Astrocyte (in vitro differentiated cells and primary cell): ENCODE measurements at regions not wholly inside any gene's neighbourhood (a gene's known extent, or its start where the extent isn't known, plus 50 kb on each side); places are given as distances from the start of the nearest gene placed in this dataset.

Experiments
- CTCF ChIP-seq: IDR thresholded peaks from 2 replicates; pipeline ENCODE4 v1.5.1; 2011; ENCODE audit warnings: low read depth, mild to moderate bottlenecking, inconsistent platforms, low read length, moderate library complexity; ENCODE audit not compliant: insufficient read depth
- EZH2 ChIP-seq: IDR thresholded peaks from 2 replicates; pipeline ENCODE4 v1.6.1; 2012; ENCODE audit warnings: mild to moderate bottlenecking, low read length, inconsistent platforms; ENCODE audit not compliant: insufficient read depth

DNA sequence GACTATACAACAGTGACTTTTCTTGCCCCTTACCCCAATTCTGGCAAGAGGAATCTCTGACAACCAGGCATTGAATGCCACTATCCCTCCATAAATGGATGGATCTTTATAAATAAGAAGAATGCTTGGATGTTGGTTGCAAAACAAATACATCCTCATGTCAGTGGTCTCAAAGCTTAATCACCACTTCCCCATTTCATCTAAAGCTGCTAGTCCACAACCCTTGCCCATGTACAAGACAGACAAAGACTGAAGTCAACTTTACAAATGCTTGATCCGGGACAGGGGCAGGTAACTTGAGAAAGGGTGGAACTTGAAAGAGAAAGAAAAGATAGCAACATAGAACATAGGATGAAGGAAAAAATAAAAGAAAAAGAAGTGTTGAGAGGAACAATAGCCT, 540.5 kb upstream of the NOX3 start:
- TF ChIP-seq CTCF = no peak
- TF ChIP-seq EZH2 = no peak
